ENCODE measurements at regions not wholly inside any gene's neighbourhood (a gene's known extent, or its start where the extent isn't known, plus 50 kb on each side); places are given as distances from the start of the nearest gene placed in this dataset.

DNA sequence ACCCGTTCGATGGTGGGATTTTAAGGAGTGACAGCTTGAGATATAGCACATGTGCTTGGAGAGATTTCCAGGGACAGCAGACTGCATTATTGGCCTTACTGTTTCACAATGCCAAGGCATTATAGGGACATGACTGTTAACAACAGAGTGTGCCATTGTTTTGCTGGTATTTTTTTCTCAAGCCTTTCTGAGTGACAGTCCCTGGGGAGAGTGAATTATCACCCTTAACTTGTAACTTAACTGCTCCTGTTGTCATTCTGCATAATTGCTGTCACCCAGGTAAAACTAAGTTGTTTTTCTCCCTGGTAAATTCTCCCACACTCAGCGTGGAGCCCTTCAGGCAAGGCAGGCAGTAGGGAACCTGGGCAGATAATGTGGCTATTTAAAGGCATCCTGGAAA lies 989.2 kb upstream of the LCORL start:
- FAIRE-seq: no peak

DNA sequence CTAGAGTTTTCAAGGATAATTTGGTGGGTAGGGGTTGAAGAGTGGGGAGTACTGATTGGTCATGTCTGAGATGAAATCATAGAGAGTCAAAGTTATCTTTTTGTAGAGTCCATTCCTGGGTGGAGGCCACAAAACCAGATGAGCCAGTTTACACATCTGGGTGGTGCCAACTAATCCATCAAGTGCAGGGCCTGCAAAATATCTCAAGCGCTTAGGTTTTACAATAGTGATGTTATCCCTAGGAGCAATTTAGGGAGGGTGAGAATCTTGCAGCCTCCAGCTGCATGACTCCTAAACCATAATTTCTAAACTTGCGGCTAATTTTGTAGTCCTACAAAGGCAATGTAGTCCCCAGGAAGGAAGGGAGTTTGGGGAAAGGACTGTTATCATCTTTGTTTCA lies 988.3 kb upstream of the LCORL start:
- FAIRE-seq: no peak

DNA sequence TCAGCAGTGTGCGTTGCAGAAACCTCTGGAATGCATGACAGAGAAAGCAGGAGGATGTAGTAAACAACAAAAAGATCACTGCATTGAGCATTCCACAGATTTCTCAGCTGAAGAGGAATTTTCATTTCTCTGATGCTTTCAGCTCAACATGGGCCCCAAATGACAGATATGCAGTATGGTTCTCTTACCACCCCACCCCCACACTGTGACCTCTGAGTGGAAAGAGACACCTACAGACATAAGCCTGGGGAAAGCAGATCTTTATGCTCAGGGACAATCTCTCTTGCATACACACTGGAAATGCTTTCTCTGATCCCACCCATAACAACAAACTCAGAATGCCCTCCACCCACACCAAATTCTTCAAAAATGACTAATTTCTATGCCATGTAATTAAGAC lies 983.7 kb upstream of the LCORL start:
- FAIRE-seq: no peak

DNA sequence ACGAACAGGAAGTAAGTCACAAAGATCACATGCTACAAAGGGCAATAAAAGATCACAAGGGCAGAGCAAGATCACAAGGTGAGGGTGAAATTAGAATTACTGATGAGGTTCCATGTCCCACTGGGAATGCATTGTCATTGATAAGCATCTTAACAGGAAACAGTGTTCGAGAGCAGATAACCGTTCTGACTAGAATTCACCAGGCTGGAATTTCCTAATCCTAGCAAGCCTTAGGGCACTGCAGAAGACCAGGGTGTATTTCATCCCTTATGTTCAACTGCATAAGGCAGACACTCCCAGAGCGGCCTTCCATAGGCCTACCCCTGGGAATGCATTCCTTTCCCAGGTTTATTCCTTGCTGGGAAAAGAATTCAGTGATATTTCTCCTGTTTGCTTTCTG lies 980.6 kb upstream of the LCORL start:
- no peak for FAIRE-seq

DNA sequence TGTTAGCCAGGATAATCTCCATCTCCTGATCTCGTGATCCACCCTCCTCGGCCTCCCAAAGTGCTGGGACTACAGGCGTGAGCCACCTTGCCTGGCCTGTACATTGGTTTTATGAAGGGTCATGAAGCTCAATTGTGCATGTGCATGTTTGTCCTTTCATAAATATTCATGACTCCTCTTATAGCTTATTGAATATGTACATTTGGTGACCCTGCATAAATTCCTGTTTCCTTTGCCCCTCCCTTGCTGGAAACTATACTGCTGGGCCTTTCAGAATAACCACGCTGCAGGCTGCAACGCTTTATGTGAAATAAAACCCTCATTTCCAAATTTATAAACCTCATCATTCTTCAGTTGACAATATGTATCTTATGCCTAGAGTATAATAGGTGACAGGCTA lies 978.0 kb upstream of the LCORL start:
- no peak for FAIRE-seq

DNA sequence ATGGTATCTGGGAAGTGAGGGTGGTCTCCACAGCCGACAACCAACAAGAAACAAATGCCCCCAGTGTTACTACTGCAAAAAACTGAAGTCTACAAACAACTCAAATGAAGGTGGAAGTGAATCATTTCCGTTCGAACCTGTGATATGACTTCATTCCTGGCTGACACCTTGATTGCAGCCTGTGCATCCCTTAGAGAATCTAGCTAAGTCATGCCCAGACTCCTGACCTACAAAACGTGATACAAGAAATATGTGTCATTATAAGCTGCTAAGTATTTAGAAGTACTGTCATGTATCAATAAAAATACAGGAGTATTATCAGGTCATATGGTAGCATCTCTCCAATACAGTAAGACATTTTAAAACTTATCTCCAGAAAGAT lies 959.7 kb upstream of the LCORL start:
- FAIRE-seq: no peak

DNA sequence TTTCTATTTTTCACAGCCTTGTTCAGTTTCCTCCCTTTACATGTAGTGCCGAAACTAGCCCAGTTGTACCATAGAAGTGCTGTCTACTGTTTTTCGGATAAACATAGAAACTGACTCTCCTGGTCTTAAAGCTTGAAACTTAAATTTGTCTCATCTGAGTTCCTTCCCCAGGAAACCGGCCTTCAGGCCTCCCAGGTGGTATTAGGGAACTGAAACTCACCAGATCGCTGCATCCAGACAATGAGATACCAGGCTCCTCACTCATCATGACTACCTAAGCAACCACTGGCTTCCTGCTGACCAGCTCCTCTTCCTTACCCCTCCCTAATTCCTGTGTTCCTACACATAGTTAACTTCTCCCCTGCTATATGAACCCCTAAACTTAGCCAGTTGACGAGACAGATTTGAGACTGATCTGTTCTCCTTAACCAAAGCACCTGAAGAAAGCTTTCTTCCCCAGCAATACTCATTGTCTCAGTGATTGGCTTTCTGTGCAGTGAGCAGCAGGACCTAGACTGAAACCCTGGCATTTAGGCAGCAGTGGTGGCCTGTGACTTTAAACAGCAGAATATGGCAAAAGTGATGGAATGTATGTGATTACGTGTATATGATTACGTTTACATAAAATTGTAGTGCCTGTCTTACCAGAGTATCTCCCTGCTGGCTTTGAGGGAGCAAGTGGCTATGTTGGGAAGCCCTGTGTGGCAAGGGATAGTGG lies 959.1 kb upstream of the LCORL start:
- no peak for FAIRE-seq

DNA sequence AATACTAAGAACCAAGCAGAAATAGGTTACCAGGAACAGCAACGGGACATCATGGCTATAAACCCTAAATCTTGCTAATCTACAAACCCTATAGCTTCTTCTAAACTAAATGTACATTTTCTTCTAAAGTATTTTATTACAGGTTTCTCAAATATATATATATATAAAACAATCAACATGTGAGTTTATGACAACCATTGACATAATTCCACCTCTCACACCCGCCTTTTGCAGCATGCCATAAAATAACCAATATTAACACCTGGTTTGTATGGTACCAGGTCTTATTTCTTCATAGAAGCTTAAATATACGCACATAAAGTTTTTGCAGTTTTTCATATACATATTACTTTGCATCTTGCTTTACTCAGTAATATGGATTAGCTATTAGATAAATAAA lies 955.3 kb upstream of the LCORL start:
- FAIRE-seq: no peak

DNA sequence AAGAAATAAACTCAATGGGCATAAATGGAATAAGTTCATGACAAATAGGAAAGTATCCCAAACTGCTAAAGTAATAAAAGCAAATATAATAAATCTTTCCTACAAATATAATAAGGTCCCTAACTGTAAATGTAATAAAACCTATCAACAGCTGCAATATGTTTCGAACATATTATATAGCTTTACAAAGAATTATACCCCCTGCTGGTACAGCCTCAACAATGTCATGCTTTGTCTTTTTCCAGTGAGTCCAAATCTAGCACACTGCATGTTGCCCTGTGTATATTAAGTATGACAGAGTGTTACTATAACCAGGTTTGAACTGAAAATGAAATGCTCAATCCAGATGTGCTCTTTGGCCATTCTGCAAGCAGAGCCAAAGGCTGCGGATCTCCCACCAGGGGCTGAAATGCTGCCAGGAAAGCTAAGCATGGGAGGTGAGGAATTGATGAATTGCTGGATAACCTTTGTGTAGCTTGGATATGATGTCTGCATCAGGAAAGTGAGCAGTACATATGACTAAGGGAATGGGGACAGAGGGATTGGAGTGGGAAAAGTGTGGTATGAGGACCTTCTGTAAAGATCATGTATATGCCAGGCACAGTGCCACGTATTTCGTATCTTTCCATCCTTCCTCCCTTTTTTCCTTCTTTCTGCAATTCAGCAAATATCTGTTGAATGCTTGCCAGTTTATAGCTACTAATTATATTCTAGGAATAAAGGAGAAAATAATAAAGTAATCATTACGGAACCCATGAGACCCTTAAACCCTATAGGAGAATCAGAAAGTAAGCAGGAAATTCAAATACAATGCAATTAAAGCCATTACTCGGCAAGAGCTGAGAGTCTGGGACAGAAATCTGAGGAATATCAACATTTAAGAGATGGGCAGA lies 954.6 kb upstream of the LCORL start:
- FAIRE-seq: no peak

DNA sequence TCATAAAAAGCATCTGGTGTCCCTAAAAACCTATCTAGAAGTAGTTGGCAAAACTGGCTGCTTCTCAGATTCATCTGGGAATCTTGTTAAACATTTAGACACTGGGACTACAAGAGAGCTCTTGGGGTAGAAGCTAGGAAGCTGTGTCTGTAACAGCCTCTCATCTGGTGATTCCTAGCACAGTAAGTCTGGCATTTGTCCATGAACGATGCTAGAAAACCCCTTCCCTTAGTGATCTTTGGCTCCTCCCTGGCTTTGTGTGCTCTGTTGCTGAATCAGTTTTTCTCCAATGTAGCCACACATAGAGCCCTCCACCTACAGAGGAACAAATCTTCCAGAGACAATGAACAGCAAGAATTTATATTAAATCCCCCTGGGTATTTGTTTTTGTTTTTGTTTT lies 951.7 kb upstream of the LCORL start:
- FAIRE-seq: no peak

DNA sequence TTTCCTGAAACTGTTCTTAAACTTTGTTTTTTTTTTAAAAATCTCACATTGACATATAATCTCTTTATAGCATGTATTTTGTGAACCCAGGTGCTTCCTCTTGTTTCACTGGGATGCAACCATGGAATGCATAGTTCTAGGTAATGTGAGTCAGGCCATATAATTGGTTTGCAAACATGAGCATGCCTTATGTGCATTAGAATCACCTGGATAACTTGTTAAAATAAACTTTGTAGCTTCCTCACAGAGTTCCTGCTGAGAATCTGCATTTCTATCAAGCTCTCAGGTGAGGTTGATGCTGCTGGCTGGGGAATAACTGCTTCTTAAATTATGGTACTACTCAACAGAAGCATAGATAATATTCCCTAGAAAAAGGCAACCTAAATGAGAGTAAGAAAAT lies 940.3 kb upstream of the LCORL start:
- FAIRE-seq: no peak

DNA sequence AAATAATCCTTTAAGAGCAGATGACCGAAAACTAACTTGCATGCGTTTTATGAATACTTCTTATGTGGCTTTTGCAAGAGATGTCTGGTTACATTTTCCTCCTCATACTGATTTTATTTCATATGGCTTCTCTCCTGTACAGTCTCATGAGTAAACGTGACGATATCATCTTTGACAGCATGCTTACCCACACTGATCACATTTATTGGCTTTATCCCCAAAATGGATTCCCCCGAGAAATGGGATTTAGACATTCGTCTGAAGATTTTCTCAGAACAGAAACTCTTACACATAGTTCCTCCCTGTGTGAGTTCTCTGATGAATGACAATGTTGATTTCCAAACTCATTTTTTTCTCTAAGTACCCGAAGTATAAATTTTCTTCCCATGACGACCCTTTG lies 939.7 kb upstream of the LCORL start:
- FAIRE-seq: no peak

DNA sequence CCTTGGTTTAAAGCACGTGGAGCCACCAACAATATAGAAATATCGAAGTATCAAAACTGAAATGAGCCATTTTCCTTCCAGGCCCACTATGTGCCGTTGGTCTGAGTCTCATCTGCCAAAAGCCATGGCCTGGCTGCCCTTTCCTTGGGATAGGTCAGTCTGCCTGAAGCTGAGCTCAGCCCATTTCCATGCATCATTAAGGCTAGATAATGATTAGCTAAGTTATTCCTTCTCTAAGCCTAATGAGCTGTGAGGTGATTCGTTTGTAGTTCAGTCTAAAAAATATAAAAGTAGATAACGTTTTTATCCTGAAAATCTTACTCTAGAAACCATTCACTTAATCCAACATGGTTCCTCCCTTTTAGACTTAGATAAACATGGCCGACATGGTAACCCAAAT lies 936.2 kb upstream of the LCORL start:
- FAIRE-seq: no peak

DNA sequence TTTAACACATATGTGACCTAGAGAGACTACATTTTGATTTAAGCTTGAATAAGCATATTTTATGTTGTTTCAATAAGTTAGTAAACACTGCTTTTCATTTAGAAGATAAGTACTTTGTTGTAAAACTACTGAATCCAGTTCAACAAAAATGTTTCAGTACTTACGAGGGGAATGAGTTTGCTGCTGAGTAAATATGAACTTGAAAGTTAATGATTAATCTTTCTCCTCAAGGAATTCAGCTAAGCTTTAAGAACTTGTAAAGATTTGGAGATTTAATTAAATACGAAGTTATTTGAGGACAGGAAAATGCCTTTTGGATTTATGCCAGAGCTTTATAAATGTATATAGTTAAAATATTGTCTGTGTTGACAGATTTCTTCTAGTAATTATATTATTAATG lies 933.0 kb upstream of the LCORL start:
- FAIRE-seq: no peak

DNA sequence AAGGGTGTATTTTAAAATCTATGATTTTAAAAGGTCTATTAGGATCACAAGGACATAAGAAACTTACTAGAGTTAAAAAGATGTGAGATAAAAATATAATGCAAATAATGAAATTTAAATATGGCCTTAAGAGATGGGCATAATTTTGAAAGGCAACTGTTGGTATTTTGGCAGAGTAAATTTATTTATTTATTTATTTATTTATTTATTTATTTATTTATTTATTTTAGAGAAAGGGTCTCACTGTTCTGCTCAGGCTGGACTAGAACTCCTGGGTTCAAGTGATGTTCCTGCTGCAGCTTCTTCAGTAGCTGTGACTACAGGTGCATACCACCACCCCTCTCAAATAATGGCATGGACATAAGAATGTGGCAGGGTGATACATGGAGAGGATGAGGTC lies 932.1 kb upstream of the LCORL start:
- no peak for FAIRE-seq

DNA sequence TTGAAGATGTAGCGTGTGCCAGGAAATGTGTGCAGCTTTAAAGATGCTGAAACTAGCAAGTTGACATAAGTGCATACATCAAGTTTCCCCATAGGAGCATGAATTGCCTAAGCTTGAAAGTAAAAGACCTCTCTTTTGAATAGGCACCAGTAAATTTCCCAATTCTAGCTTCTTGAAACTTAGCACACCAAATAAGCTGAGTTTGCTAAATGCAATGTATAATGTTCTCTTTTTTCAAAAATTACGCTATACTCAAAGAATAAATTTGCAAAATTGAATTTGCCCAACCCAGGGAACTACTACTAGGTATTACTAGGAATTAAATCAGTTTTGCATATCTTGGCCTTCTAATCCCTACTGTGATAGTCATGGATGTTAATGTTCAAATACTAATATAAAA lies 923.9 kb upstream of the LCORL start:
- FAIRE-seq: no peak

DNA sequence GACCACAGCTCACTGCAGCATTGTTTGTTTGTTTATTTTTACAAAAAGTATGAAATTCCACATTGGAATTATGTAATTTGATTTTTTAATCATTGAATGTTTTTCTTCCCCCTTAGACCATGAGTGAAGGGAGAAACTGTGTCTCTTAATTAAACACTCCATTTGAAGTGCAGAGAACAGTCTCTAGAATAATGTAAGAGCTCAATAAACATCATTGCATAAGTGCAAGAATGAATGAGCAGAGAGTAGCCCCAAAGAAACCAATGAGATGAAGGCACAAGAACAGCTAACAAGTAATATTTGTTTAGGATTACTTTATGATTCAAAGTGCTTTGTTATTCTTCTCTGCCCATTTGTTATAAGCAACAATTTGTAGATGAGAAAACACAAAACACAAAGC lies 921.3 kb upstream of the LCORL start:
- FAIRE-seq: no peak

DNA sequence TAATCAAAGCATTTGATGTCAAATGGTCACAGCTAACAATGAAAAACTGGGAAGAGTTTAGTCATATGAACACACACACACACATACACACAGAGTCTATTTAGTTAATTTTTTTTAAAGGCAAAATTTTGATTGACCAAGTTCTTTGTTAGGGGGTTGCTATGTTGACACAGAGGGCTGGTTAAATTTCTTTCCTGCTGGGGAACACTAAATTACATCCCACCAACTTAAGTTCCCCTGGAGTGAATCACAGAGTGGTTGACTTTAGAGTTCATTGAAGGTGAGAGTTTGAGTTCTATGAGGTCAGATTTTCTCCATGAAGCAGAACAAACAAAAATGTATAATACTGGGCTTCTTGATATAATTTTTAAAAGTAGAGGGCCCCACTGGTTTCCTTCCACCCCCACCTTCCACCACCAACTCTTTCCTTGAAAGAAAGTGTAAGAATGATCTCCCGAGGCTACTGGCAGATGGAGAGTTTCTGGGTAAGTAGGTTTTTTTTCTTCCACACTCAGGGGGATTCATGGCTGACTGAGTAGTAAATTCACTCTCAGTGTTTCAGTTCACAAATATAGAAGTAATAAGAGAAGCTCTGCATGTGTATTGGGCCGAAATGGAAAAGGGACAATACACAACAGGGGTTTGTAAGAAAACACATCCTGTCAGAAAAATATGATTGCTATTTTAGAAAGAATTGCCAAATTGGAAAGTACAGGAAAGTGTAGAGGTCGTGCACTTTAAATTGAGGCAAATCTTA lies 917.0 kb upstream of the LCORL start:
- no peak for FAIRE-seq

DNA sequence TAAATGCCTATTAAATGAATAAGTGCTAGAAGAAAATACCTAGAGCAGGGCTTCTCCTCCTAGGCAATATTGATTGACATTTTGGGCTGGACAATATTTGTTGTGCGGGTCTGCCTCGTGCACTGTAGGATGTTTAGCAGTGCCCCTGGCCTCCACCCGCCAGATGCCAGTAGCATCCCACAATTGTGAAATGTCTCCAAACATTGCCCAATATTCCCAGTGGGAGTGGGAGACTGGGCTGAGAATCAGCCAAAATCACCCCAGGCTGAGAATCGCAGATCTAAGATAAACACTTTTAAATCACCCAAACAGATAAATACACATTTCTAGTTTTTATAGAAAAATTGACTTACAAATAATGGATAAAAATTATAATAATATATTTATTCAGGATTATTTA lies 916.2 kb upstream of the LCORL start:
- no peak for FAIRE-seq

DNA sequence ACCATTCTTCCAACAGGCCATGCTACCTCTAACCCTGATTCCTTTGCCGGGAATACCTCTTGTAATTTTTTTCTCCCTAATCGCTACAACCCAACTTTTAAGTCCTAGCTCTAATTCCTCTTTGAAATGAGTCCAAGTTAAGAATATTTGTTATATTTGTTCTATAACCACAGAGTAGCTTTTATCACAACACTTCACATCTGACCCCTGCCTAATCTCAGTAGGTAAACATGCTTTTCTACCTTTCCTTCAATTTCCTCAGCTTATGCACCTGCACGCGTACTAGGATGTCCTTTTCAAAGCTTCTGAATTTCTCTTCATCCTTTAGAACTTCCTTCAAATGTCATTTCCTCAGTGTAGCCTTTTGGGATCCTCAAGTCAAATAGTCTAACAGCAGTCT lies 915.5 kb upstream of the LCORL start:
- FAIRE-seq: no peak

DNA sequence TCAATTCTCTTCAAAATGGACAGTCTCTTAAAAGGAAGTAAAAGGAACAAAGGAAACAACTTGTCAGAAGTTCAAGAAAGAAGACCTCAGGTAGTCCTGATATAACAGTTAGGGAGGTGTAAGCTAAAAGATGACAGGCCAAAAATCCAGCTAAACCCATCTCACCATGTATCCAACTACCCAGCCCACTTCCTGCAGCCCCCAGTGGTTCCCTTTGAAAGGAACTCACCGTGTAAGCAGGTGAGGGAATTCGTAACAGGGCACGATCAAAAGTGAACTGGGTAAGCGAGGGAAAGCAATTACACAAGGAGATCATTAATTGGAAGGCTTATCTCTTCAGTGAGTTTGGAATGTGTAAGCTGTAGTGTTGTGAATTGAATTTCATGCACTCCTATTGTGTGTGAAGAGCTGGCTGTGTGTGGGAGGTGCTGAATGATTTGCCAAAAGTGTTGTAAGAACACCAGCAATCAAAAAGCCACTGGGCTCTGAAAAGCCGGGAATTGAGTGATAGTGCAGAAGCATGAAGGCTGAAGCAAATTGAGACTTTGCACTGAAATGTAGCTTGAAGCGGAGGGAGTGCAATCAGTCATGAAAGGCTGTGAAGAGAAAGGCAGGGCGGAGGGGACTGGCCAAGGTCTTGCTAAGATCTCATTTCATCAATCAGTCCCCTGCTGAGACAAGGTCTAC lies 914.2 kb upstream of the LCORL start:
- no peak for FAIRE-seq

DNA sequence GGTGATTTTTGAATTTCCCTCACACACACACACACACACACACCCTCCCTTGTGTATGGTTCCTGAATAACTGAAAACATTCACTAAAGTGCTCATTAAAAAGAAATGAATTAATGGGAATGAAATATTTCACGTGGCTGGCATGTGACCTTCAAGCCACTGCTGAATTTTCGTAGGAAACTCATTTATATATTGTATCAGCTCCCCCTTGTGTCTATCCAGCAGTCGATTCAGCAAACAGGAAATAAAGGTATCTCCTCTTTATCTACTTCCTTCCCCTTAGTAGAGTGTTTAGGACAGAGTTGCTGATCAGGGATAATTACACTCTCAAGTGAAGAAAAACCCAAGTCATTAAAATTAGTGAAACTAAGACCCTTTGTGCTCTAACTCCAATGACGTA lies 912.6 kb upstream of the LCORL start:
- no peak for FAIRE-seq

DNA sequence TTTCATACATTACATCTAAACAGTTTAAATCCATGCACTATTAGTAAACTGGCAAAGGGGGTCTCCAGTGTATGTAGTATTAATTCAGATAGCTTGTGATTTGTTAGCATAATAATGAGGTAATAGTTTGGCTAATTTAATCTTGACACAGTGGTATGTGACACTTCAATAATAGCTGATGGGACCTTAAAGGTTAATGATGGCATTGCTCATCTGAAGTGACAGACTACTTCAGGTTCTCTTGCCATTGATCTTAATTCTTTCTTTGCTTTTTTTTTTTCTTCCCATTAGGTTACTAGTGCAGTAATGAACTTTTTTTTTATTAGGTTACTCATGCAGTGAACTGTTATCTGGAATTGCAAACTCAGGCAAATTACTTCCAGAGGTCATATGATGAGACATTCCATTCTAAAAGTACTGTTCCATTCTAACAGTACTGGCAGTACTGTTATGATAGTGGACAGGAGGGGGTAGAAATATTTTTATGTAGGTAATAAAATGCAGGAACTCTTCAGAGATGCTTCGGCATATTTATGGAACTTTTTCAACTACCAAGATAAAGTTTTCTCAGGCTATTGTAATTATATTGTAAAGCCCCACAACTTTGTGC lies 911.3 kb upstream of the LCORL start:
- no peak for FAIRE-seq

All from A204.1 (cell line).